T-cell (primary cell): ENCODE measurements at regions not wholly inside any gene's neighbourhood (a gene's known extent, or its start where the extent isn't known, plus 50 kb on each side); places are given as distances from the start of the nearest gene placed in this dataset.

Experiments used
- ATAC-seq, 4 experiments: fragments of 200-7000 bp in 3 of 4; fragments of 150-1000 bp in 1 of 4; cut with Tn5 transposase; replicated peaks in 1 of 4; 1 replicate in 3 of 4; 2 replicates in 1 of 4; pipeline ENCODE4 v1.10.0; 2021; ENCODE audit warnings: moderate library complexity in 3 of 4, mild to moderate bottlenecking in 2 of 4, moderate number of reproducible peaks in 1 of 4
- CTCF ChIA-PET, 2 donors: fragments of 300-600 bp; sonication (Branson Sonifier 250); formaldehyde crosslinking; loops; one replicate each; lab custom pipeline; 2022; ENCODE audit warnings: antibody characterized with exemption in 2 of 2; lab: Charles Lee
- POLR2A ChIA-PET, 2 donors: fragments of 300-600 bp; sonication (Branson Sonifier 250); formaldehyde crosslinking; loops; one replicate each; lab custom pipeline; 2022; ENCODE audit warnings: antibody characterized with exemption in 2 of 2; lab: Charles Lee
- DNase-seq, 35 experiments: peaks; one replicate each; pipeline versions ENCODE4 v3.0.0 to v3.0.0-alpha.2; 2013 to 2023
- H3K27ac ChIP-seq: one replicate; pipeline ENCODE4 v1.5.1; 2013; ENCODE audit warnings: low read length
- H3K27me3 ChIP-seq, 2 experiments: replicated peaks in 1 of 2; 1 replicate in 1 of 2; 2 replicates in 1 of 2; pipeline versions ENCODE4 v1.6.1 to v1.7.0; 2013; ENCODE audit warnings: low read length in 1 of 2, mixed read lengths in 1 of 2; ENCODE audit not compliant: control insufficient read depth in 2 of 2, insufficient read depth in 2 of 2; ENCODE audit errors: extremely low read depth in 1 of 2
- H3K36me3 ChIP-seq, 2 donors: 1 replicate in 1 of 2; 2 replicates in 1 of 2; pipeline versions ENCODE4 v1.6.1 to v1.7.0; 2013; ENCODE audit warnings: low read length in 1 of 2; ENCODE audit not compliant: control insufficient read depth in 2 of 2, insufficient read depth in 1 of 2; ENCODE audit errors: extremely low read depth in 1 of 2
- H3K4me1 ChIP-seq, 2 experiments: 1 replicate in 1 of 2; 2 replicates in 1 of 2; pipeline versions ENCODE4 v1.6.1 to v1.7.0; 2013; ENCODE audit warnings: low read length in 2 of 2, mixed read lengths in 1 of 2; ENCODE audit not compliant: insufficient read depth in 2 of 2, control insufficient read depth in 1 of 2; ENCODE audit errors: extremely low read depth in 1 of 2
- H3K4me3 ChIP-seq, 2 donors: 1 replicate in 1 of 2; 2 replicates in 1 of 2; pipeline versions ENCODE4 v1.5.1 to v1.7.0; 2013; ENCODE audit warnings: mild to moderate bottlenecking in 2 of 2, low read length in 1 of 2, moderate library complexity in 1 of 2; ENCODE audit not compliant: control insufficient read depth in 1 of 2; ENCODE audit errors: extremely low read depth in 1 of 2
- H3K9me3 ChIP-seq: 2 replicates; pipeline ENCODE4 v1.7.0; 2013
- H3K27ac Mint-ChIP-seq, 2 donors: one replicate each; pipeline ENCODE4 v1.8.0; 2020 to 2021; ENCODE audit warnings: mild to moderate bottlenecking in 2 of 2, mixed read lengths in 2 of 2
- H3K27me3 Mint-ChIP-seq, 2 donors: one replicate each; pipeline ENCODE4 v1.8.0; 2021 to 2022; ENCODE audit warnings: mixed read lengths in 2 of 2
- H3K36me3 Mint-ChIP-seq: one replicate; pipeline ENCODE4 v1.8.0; 2021; ENCODE audit warnings: mixed read lengths
- H3K4me1 Mint-ChIP-seq, 3 donors: one replicate each; pipeline ENCODE4 v1.8.0; 2020 to 2022; ENCODE audit warnings: mixed read lengths in 3 of 3, mild to moderate bottlenecking in 1 of 3
- H3K4me3 Mint-ChIP-seq, 3 donors: one replicate each; pipeline ENCODE4 v1.8.0; 2020 to 2022; ENCODE audit warnings: mild to moderate bottlenecking in 3 of 3, mixed read lengths in 3 of 3, moderate library complexity in 3 of 3
- H3K9me3 Mint-ChIP-seq, 3 donors: one replicate each; pipeline ENCODE4 v1.8.0; 2020 to 2022; ENCODE audit warnings: mixed read lengths in 3 of 3
- WGBS: methylation state at CpG from one replicate; pipeline ENCODE4 v1.1.5; 2013; ENCODE audit warnings: missing lambda C conversion rate; ENCODE audit not compliant: insufficient coverage; 5-methylcytosine and 5-hydroxymethylcytosine counted together

DNA sequence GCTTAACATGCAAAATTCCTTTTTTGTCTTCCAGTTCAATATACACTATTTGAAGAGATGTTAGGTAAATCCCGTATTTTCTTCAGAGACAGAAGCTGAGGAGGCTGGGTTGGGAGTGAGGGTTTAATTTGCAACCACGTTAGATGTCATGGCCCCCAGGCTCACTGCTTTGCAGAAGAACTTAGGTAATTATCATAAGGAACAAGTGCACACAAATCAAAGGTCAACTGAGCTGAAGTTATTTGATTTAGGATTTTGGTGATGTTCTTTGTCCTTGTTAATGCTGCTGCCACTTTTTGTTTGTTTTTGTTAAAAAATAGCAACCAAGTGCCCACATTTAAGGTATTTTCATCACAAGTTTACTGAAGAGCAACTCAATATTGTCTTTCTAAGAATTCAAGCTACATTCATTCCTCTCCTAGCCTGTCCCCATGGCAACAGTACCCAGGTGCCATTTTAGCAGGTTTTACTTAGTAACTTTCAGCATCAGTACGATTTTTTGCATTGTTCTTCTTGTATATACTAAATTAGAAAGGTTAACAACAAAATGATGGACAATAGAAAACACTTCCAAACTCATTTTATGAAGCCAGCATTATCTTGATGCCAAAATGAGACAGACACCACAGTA is 62.9 kb upstream of the NDUFV2 start:
- Mint-ChIP-seq H3K27me3 (no peaks in the 10 kb centered on the region), H3K4me1 (no peaks in the 10 kb centered on the region), H3K36me3 (no peaks in the 10 kb centered on the region), H3K9me3 (no peaks in the 10 kb centered on the region), H3K4me3 (no peak overlapping the region), H3K27ac (no peak overlapping the region)
- no peak overlapping the region for H3K27ac ChIP-seq
- 67% methylated on average over 1 of the region's 3 CpGs for WGBS
- POLR2A ChIA-PET: no interaction called here
- H3K36me3 ChIP-seq: no peaks in the 10 kb centered on the region
- no peaks in the 10 kb centered on the region for H3K9me3 ChIP-seq
- CTCF ChIA-PET: interaction anchor here in 1 of 2 donors (0.6 to 0.9 kb wide), 2 partner anchors 12 to 52 kb away, joined by 3 read pairs; no protein-coding TSS in a partner anchor
- no peaks in the 10 kb centered on the region for H3K27me3 ChIP-seq
- H3K4me3 ChIP-seq: no peak overlapping the region
- no peak for ATAC-seq
- no peak for DNase-seq
- no peaks in the 10 kb centered on the region for H3K4me1 ChIP-seq

DNA sequence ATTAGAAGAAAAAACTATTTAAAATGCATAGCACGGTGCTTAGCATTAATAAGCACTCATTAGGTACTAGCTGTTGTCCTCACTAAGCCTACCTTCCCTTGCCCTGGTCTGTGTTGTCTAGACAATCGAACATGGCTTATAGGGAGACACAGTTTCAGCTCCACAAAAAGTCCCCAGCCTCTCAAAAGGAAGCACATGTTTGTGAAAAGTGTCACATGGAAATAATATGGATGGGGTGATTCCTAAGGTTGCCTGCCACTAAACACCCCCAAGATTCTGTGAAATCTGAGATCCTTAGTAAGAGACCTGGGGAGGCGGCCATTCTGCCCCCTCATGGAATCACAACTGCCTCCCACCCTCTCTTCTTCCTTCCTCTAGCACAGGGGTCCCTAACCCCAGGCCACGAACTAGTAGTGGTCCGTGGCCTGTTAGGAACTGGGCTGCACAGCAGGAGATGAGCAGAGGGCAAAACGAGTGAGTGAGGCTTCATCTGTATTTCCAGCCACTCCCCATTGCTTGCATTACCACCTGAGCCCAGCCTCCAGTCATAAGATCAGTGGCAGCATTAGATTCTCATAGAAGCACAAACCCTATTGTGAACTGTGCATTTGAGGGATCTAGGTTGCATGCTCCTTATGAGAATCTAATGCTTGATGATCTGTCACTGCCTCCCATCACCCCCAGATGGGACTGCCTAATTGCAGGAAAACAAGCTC is 59.6 kb upstream of the NDUFV2 start:
- Mint-ChIP-seq H3K27me3 (no peaks in the 10 kb centered on the region), H3K27ac (no peak overlapping the region), H3K4me1 (no peaks in the 10 kb centered on the region), H3K9me3 (no peaks in the 10 kb centered on the region), H3K4me3 (no peak overlapping the region), H3K36me3 (no peaks in the 10 kb centered on the region)
- no peak overlapping the region for H3K4me3 ChIP-seq
- no peaks in the 10 kb centered on the region for H3K4me1 ChIP-seq
- no peaks in the 10 kb centered on the region for H3K9me3 ChIP-seq
- ATAC-seq: no peak
- H3K36me3 ChIP-seq: no peaks in the 10 kb centered on the region
- H3K27me3 ChIP-seq: no peaks in the 10 kb centered on the region
- 57% methylated on average over 1 of the region's 6 CpGs for WGBS
- ChIA-PET CTCF (no interaction called here), POLR2A (no interaction called here)
- DNase-seq: no peak
- H3K27ac ChIP-seq: no peak overlapping the region

DNA sequence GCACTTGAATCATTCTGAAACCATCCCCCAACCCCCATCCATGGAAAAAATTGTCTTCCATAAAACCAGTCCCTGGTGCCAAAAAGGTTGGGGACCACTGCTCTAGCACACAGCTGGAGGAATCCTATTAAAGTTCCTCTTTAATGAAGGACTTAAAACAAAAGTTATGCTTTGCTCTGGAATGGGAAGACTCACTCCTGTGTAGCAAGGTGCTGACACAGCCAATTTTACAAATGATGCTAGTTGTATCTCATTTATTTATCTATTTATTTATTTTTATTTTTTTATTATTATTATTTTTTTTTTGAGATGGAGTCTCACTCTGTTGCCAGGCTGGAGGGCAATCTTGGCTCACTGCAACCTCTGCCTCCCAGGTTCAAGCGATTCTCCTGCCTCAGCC is 58.9 kb upstream of the NDUFV2 start:
- CTCF ChIA-PET: no interaction called here
- no peak overlapping the region for H3K4me3 Mint-ChIP-seq
- Histone ChIP-seq H3K36me3 (no peaks in the 10 kb centered on the region), H3K9me3 (no peaks in the 10 kb centered on the region), H3K4me1 (no peaks in the 10 kb centered on the region), H3K4me3 (no peak overlapping the region), H3K27me3 (no peaks in the 10 kb centered on the region), H3K27ac (no peak overlapping the region)
- H3K36me3 Mint-ChIP-seq: no peaks in the 10 kb centered on the region
- H3K27me3 Mint-ChIP-seq: no peaks in the 10 kb centered on the region
- POLR2A ChIA-PET: interaction anchor here in 1 of 2 donors (0.6 kb wide), 1 partner anchor 555 kb away, joined by 5 read pairs; no protein-coding TSS in a partner anchor
- no peaks in the 10 kb centered on the region for H3K4me1 Mint-ChIP-seq
- DNase-seq (no peak), ATAC-seq (no peak)
- WGBS: 100% methylated on average over 1 of the region's 1 CpG
- no peaks in the 10 kb centered on the region for H3K9me3 Mint-ChIP-seq
- no peak overlapping the region for H3K27ac Mint-ChIP-seq

DNA sequence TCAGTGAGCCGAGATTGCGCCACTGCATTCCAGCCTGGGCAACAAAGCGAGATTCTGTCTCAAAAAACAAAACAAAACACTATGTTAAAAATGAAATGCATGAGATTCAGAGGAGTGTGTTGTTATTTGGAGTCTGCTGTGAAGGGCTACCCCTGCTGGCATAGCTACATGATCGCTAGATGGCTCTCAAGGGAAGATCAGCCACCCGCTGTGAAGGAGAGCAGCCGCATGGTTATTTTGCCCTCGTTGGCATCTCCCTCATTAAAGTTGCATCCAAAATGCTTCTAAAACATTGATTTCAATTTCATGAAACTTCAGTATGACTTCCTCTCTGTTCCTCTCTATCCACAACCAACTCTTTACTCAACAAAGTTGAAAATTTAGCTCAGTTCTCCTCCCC is 54.8 kb upstream of the NDUFV2 start:
- WGBS: 100% methylated on average over 2 of the region's 7 CpGs
- no peak overlapping the region for H3K27ac ChIP-seq
- no peak for ATAC-seq
- Mint-ChIP-seq H3K27me3 (no peaks in the 10 kb centered on the region), H3K9me3 (peaks cover 6 to 13% (median 11%) of the 10 kb centered on the region in 3 donors), H3K4me3 (no peak overlapping the region), H3K36me3 (peaks cover 5% of the 10 kb centered on the region), H3K4me1 (peaks cover 0 to 2% (median 0%) of the 10 kb centered on the region in 3 donors), H3K27ac (no peak overlapping the region)
- no peaks in the 10 kb centered on the region for H3K36me3 ChIP-seq
- no peaks in the 10 kb centered on the region for H3K4me1 ChIP-seq
- DNase-seq: no peak
- ChIA-PET POLR2A (no interaction called here), CTCF (no interaction called here)
- H3K4me3 ChIP-seq: no peak overlapping the region
- no peaks in the 10 kb centered on the region for H3K9me3 ChIP-seq
- no peaks in the 10 kb centered on the region for H3K27me3 ChIP-seq

DNA sequence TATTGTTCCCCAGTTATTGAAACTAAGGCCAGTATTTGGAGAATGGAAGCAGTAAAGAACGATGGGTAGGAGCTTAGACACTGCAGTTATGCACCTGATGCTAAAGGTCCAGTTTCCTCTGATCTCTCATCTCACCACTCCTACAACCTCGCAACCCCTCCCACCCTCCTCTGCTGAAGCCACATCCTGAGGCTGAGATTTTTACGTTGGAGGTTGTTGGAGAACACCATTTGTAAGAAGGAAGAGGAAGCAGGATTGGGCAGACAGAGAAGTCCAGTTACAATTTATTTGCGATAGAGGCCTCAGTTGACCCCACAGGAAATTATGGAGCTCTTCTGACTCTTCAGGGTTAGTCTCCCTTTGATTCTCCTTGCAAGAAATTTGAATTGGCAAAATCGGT is 54.3 kb upstream of the NDUFV2 start:
- POLR2A ChIA-PET: no interaction called here
- H3K27ac ChIP-seq: no peak overlapping the region
- ATAC-seq (no peak), DNase-seq (no peak)
- Mint-ChIP-seq H3K9me3 (peaks cover 11 to 17% (median 16%) of the 10 kb centered on the region in 3 donors), H3K4me3 (no peak overlapping the region), H3K4me1 (peaks cover 0 to 2% (median 0%) of the 10 kb centered on the region in 3 donors), H3K27me3 (no peaks in the 10 kb centered on the region), H3K27ac (no peak overlapping the region), H3K36me3 (peaks cover 5% of the 10 kb centered on the region)
- no peaks in the 10 kb centered on the region for H3K27me3 ChIP-seq
- H3K9me3 ChIP-seq: no peaks in the 10 kb centered on the region
- WGBS: 91% methylated on average over 2 of the region's 5 CpGs
- H3K4me1 ChIP-seq: no peaks in the 10 kb centered on the region
- no peak overlapping the region for H3K4me3 ChIP-seq
- H3K36me3 ChIP-seq: no peaks in the 10 kb centered on the region
- CTCF ChIA-PET: no interaction called here

DNA sequence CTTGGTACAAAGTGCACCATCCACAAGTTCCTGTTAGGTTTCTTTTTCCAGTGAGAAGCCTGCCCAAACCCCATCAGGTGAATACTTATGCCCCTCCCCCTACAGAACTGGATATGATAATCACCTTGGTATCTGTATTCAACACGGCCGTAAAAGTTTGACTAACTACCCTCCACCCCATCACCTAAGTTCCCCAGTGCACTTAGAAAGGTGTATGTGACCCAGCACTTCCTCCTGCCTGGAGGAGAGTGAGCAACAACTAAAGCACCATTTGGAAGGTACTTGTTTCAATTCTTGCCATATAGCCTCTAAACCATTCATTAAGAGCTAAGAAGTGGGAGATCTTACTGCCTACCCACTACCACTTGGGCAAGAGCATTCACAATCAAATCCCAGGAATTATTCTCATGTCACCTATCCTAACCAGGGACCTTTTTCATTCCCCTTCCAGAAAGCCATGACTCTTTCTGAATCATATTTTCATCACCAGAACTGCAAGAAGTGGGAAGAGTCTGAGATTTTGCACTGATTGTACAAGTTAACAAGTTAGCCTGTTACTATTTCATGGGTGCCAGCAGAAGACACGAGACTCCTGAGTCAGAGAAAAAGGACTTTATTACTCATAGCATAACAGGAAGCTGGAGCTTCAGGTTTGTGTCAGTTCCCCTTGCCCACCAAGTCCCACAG is 53.5 kb upstream of the NDUFV2 start:
- no peak overlapping the region for H3K4me3 ChIP-seq
- no peak overlapping the region for H3K27ac ChIP-seq
- no peaks in the 10 kb centered on the region for H3K4me1 ChIP-seq
- ATAC-seq (no peak), DNase-seq (no peak)
- Mint-ChIP-seq H3K27me3 (no peaks in the 10 kb centered on the region), H3K4me1 (peaks cover 0 to 2% (median 0%) of the 10 kb centered on the region in 3 donors), H3K4me3 (no peak overlapping the region), H3K36me3 (peaks cover 5% of the 10 kb centered on the region), H3K9me3 (peaks cover 11 to 17% (median 17%) of the 10 kb centered on the region in 3 donors), H3K27ac (no peak overlapping the region)
- H3K27me3 ChIP-seq: no peaks in the 10 kb centered on the region
- H3K36me3 ChIP-seq: no peaks in the 10 kb centered on the region
- H3K9me3 ChIP-seq: no peaks in the 10 kb centered on the region
- WGBS: no CpG with 5 or more reads among the region's 3 CpGs
- POLR2A ChIA-PET: no interaction called here
- CTCF ChIA-PET: no interaction called here
